HCT116 (cell line): ENCODE measurements at regions not wholly inside any gene's neighbourhood (a gene's known extent, or its start where the extent isn't known, plus 50 kb on each side); places are given as distances from the start of the nearest gene placed in this dataset.

Experiments
- ATAC-seq: fragments of 200-7000 bp; cut with Tn5 transposase; 2 replicates; pipeline ENCODE4 v1.9.1; 2020; ENCODE audit warnings: mild to moderate bottlenecking, moderate library complexity
- BruUV-seq: library from RNA; stranded (reverse); fragments of 400-500 nt; replicated peaks from 2 replicates; lab custom pipeline; 2021; lab: Mats Ljungman, UMichigan
- CTCF ChIA-PET: fragments of 300-600 bp; sonication (Branson Sonifier 250); formaldehyde crosslinking; loops from one replicate; lab custom pipeline; 2021; ENCODE audit warnings: antibody characterized with exemption; lab: Charles Lee
- POLR2A ChIA-PET: fragments of 300-600, 350-600 bp; sonication (Branson Sonifier 250); formaldehyde crosslinking; loops from one replicate; lab custom pipeline; 2021; ENCODE audit warnings: antibody characterized with exemption; lab: Charles Lee
- RAD21 ChIA-PET, 2 experiments: fragments of 300-600 bp; sonication (Branson Sonifier 250); formaldehyde crosslinking; loops; one replicate each; lab custom pipeline; 2023; ENCODE audit warnings: low total read pairs in 2 of 2; ENCODE audit not compliant: uncharacterized antibody in 2 of 2, unreplicated experiment in 2 of 2, low non-redundant PET in 1 of 2; lab: Charles Lee
- DNase-seq: peaks from one replicate; pipeline ENCODE4 v3.0.0-alpha.2; 2010; ENCODE audit warnings: low read depth, low spot score
- H2AFZ ChIP-seq: fragments of 200-600 bp; shearing (Covaris generic), sonication (generic); 2 replicates; pipeline ENCODE4 v1.6.1; 2017; ENCODE audit warnings: low read depth, mixed run types, mixed read lengths, antibody characterized with exemption, low read length; ENCODE audit not compliant: poor library complexity, severe bottlenecking
- H3K27ac ChIP-seq: 2 replicates; pipeline ENCODE4 v1.5.1; 2012; ENCODE audit warnings: low read depth, low read length
- H3K27me3 ChIP-seq: fragments of 200-600 bp; sonication (generic); 2 replicates; pipeline ENCODE4 v1.6.1; 2016; ENCODE audit warnings: mixed run types, low read length, mixed read lengths; ENCODE audit not compliant: insufficient read depth
- H3K36me3 ChIP-seq, 2 experiments: fragments of 200-500 bp in 1 of 2; fragments of 200-600 bp in 1 of 2; sonication (Bioruptor generic) in 1 of 2; sonication (generic) in 1 of 2; 2 replicates each; pipeline versions ENCODE4 v1.5.1 to v1.6.1; 2014 to 2016; ENCODE audit warnings: low read length in 2 of 2, inconsistent platforms in 1 of 2, mixed read lengths in 1 of 2, mixed run types in 1 of 2; ENCODE audit not compliant: insufficient read depth in 2 of 2, control insufficient read depth in 1 of 2
- H3K4me1 ChIP-seq, 2 experiments: fragments of 200-600 bp in 1 of 2; sonication (generic) in 1 of 2; 2 replicates each; pipeline versions ENCODE4 v1.5.1 to v1.6.1; 2012 to 2017; ENCODE audit warnings: low read length in 2 of 2, inconsistent platforms in 1 of 2, mild to moderate bottlenecking in 1 of 2, mixed read lengths in 1 of 2, mixed run types in 1 of 2, moderate library complexity in 1 of 2; ENCODE audit not compliant: insufficient read depth in 2 of 2, control insufficient read depth in 1 of 2
- H3K4me2 ChIP-seq: fragments of 200-600 bp; sonication (generic); 2 replicates; pipeline ENCODE4 v1.6.1; 2017; ENCODE audit warnings: mixed run types, low read length, mixed read lengths
- H3K4me3 ChIP-seq, 2 experiments: fragments of 200-600 bp in 1 of 2; sonication (generic) in 1 of 2; replicated peaks in 1 of 2; 2 replicates each; pipeline ENCODE4 v1.5.1; 2011 to 2016; ENCODE audit warnings: low read length in 2 of 2, control low read depth in 1 of 2, low read depth in 1 of 2, mild to moderate bottlenecking in 1 of 2, mixed read lengths in 1 of 2, mixed run types in 1 of 2
- H3K79me2 ChIP-seq: fragments of 200-600 bp; sonication (generic); 2 replicates; pipeline ENCODE4 v1.6.1; 2017; ENCODE audit warnings: mild to moderate bottlenecking, mixed run types, low read length, moderate library complexity, mixed read lengths; ENCODE audit not compliant: insufficient read depth
- H3K9ac ChIP-seq: fragments of 200-600 bp; sonication (generic); 2 replicates; pipeline ENCODE4 v1.6.1; 2016; ENCODE audit warnings: low read length, mixed read lengths
- H3K9me2 ChIP-seq: fragments of 200-600 bp; sonication (generic), shearing (Covaris generic); 2 replicates; pipeline ENCODE4 v1.6.1; 2017; ENCODE audit warnings: mixed run types, mild to moderate bottlenecking, moderate library complexity; ENCODE audit not compliant: insufficient read depth
- H3K9me3 ChIP-seq, 2 experiments: fragments of 200-500 bp in 1 of 2; fragments of 200-600 bp in 1 of 2; sonication (Bioruptor generic) in 1 of 2; sonication (generic) in 1 of 2; 2 replicates each; pipeline ENCODE4 v1.6.1; 2014 to 2017; ENCODE audit warnings: low read length in 2 of 2, mixed read lengths in 2 of 2, inconsistent platforms in 1 of 2, low read depth in 1 of 2, mild to moderate bottlenecking in 1 of 2, mixed run types in 1 of 2, moderate library complexity in 1 of 2; ENCODE audit not compliant: control insufficient read depth in 1 of 2, insufficient read depth in 1 of 2
- H4K20me1 ChIP-seq: fragments of 200-600 bp; sonication (generic), shearing (Covaris generic); 2 replicates; pipeline ENCODE4 v1.6.1; 2017; ENCODE audit warnings: mixed run types, mild to moderate bottlenecking, moderate library complexity; ENCODE audit not compliant: insufficient read depth
- ATF3 ChIP-seq: IDR thresholded peaks from 2 replicates; pipeline ENCODE4 v1.6.1; 2012
- CEBPB ChIP-seq: IDR thresholded peaks from 2 replicates; pipeline ENCODE4 v1.6.1; 2012; ENCODE audit warnings: low read depth
- EGR1 ChIP-seq: IDR thresholded peaks from 2 replicates; pipeline ENCODE4 v1.6.1; 2012; ENCODE audit warnings: low read depth
- EZH2 ChIP-seq: fragments of 200-600 bp; sonication (generic); IDR thresholded peaks from 2 replicates; pipeline ENCODE4 v1.6.1; 2017; ENCODE audit warnings: antibody characterized with exemption, mixed run types
- EZH2phosphoT487 ChIP-seq: fragments of 200-600 bp; IDR thresholded peaks from 2 replicates; pipeline ENCODE4 v1.6.1; 2018; ENCODE audit warnings: antibody characterized with exemption, borderline replicate concordance
- MAX ChIP-seq: IDR thresholded peaks from 2 replicates; pipeline ENCODE4 v1.6.1; 2012
- POLR2A ChIP-seq: IDR thresholded peaks from 2 replicates; pipeline ENCODE4 v1.7.0; 2011; ENCODE audit warnings: borderline replicate concordance; ENCODE audit not compliant: insufficient read depth, insufficient read length; ENCODE audit errors: extremely low read depth
- POLR2AphosphoS5 ChIP-seq: IDR thresholded peaks from 2 replicates; pipeline ENCODE4 v1.6.1; 2011; ENCODE audit warnings: mild to moderate bottlenecking, low read depth, low read length, moderate library complexity
- REST ChIP-seq: IDR thresholded peaks from 2 replicates; pipeline ENCODE4 v1.6.1; 2012; ENCODE audit warnings: low read depth
- SIN3A ChIP-seq: IDR thresholded peaks from 2 replicates; pipeline ENCODE4 v1.6.1; 2012; ENCODE audit warnings: low read depth
- SP1 ChIP-seq: IDR thresholded peaks from 2 replicates; pipeline ENCODE4 v1.6.1; 2012; ENCODE audit warnings: low read depth
- TCF7L2 ChIP-seq: IDR thresholded peaks from 2 replicates; pipeline ENCODE4 v1.7.0; 2011; ENCODE audit warnings: borderline replicate concordance, inconsistent platforms; ENCODE audit not compliant: insufficient read depth, insufficient read length; ENCODE audit errors: extremely low read depth
- YY1 ChIP-seq: IDR thresholded peaks from 2 replicates; pipeline ENCODE4 v1.6.1; 2011; ENCODE audit warnings: low read length, low read depth, moderate library complexity, mild to moderate bottlenecking; ENCODE audit not compliant: insufficient replicate concordance; ENCODE audit errors: extremely low read depth
- intact Hi-C: fragments of 100-400 bp; cut with micrococcal nuclease; formaldehyde crosslinking; loops from 2 replicates; pipeline ENCODE4 v1.10.0; 2022

- TF ChIP-seq REST (no peak), YY1 (no peak), SP1 (no peak), SIN3A (no peak), ATF3 (no peak), EGR1 (no peak)
These were observed 118.5 kb upstream of the TMEM106B start (continued) for GRCh38 chr7:12092499-12093130.

- H3K4me2 ChIP-seq, result no peak overlapping the region
- TF ChIP-seq SIN3A (no peak), TCF7L2 (no peak), MAX (no peak), POLR2AphosphoS5 (no peak), POLR2A (no peak), ATF3 (no peak), EZH2phosphoT487 (no peak), REST (no peak), EGR1 (no peak), SP1 (no peak), CEBPB (no peak), EZH2 (no peak)
- TF ChIP-seq, all 23 proteins: peak for 0
- H3K36me3 ChIP-seq, result no peaks in the 10 kb centered on the region
- H3K9me2 ChIP-seq, result no peaks in the 10 kb centered on the region
- intact Hi-C loops, result no loop called here
- no peaks in the 10 kb centered on the region for H3K4me1 ChIP-seq
- ATAC-seq (no peak), DNase-seq (no peak)
- H3K27ac ChIP-seq, result no peak overlapping the region
- CTCF ChIA-PET, result no interaction called here
- no peaks in the 10 kb centered on the region for H4K20me1 ChIP-seq
- no peaks in the 10 kb centered on the region for H3K9me3 ChIP-seq
- H2AFZ ChIP-seq, result no peak overlapping the region
- no peaks in the 10 kb centered on the region for H3K27me3 ChIP-seq
- no peak overlapping the region for H3K9ac ChIP-seq
- H3K79me2 ChIP-seq, result no peaks in the 10 kb centered on the region
- H3K4me3 ChIP-seq, result no peak overlapping the region
- RAD21 ChIA-PET, result no interaction called here
- POLR2A ChIA-PET, result no interaction called here
- no TSS peak for BruUV-seq
These were observed 117.7 kb upstream of the TMEM106B start for GRCh38 chr7:12093365-12093764.
